Esophagus squamous epithelium (tissue), 4 donors: ENCODE measurements at regions not wholly inside any gene's neighbourhood (a gene's known extent, or its start where the extent isn't known, plus 50 kb on each side); places are given as distances from the start of the nearest gene placed in this dataset.

ENCODE experiments used
- POLR2A ChIP-seq, 4 donors: fragments of 450-650 bp; IDR thresholded peaks; one replicate each; pipeline ENCODE4 v1.6.1; 2017; ENCODE audit warnings: antibody characterized with exemption in 4 of 4, mild to moderate bottlenecking in 4 of 4, moderate library complexity in 3 of 4
- TF ChIP-seq, protein P1 (sequence below), 6 experiments: fragments of 450-650 bp in 4 of 6; fragments of 200-600 bp in 2 of 6; sonication (generic) in 2 of 6; IDR thresholded peaks; one replicate each; pipeline ENCODE4 v1.5.1; 2016 to 2019; ENCODE audit warnings: antibody characterized with exemption in 6 of 6, mild to moderate bottlenecking in 4 of 6, moderate library complexity in 4 of 6

DNA sequence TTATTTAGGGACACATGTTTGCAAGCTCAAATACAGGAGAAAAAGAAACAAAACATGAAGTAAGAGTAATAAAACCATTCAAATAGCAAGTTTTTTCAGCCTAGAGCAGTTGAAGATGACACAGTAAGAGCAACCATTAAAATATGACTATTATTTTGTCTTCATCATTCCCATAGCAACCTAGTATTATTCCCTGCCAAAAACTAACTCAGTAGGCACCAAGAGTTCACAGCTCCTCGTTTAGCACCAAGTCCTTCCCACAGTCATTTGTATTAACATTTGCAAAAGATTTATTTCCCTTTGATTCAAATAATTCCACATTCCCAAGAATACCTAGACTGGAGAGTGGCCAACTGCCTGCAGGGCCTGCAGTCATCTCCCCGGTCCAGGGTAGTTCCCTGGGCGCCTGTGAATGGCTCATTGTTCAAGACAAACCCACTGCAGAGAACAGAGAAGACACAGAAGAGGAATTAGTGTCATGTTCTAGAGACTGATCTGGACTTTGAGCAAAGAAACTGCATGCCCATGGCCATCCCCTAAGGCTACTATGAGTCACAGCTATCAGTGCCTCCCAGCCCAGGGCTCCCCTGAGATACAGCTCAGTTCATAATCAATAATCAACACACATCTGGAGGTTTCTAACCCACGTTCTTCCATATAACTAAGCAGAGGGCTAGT lies 139.1 kb upstream of the MAP3K1 start:
- TF ChIP-seq, protein P1, sequence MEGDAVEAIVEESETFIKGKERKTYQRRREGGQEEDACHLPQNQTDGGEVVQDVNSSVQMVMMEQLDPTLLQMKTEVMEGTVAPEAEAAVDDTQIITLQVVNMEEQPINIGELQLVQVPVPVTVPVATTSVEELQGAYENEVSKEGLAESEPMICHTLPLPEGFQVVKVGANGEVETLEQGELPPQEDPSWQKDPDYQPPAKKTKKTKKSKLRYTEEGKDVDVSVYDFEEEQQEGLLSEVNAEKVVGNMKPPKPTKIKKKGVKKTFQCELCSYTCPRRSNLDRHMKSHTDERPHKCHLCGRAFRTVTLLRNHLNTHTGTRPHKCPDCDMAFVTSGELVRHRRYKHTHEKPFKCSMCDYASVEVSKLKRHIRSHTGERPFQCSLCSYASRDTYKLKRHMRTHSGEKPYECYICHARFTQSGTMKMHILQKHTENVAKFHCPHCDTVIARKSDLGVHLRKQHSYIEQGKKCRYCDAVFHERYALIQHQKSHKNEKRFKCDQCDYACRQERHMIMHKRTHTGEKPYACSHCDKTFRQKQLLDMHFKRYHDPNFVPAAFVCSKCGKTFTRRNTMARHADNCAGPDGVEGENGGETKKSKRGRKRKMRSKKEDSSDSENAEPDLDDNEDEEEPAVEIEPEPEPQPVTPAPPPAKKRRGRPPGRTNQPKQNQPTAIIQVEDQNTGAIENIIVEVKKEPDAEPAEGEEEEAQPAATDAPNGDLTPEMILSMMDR (IDR thresholded peaks at IDR 0.05): no peak
- TF ChIP-seq POLR2A (IDR thresholded peaks at IDR 0.05): no peak
